GM19351 (cell line): ENCODE measurements at regions not wholly inside any gene's neighbourhood (a gene's known extent, or its start where the extent isn't known, plus 50 kb on each side); places are given as distances from the start of the nearest gene placed in this dataset.
"Not testable (repeated sequence)": the region's sequence is repeated elsewhere in the genome, so short reads cannot be mapped to it uniquely, and the experiment has no call there.

ENCODE experiments used
- ATAC-seq: cut with Tn5 transposase; IDR thresholded peaks from one replicate; pipeline ENCODE4 v1.9.1; 2021; ENCODE audit warnings: mild to moderate bottlenecking, moderate library complexity; ENCODE audit not compliant: unreplicated experiment

GRCh38 chr21:28325618-28326017 is 667.1 kb downstream of the LTN1 start:
- no peak for ATAC-seq

DNA sequence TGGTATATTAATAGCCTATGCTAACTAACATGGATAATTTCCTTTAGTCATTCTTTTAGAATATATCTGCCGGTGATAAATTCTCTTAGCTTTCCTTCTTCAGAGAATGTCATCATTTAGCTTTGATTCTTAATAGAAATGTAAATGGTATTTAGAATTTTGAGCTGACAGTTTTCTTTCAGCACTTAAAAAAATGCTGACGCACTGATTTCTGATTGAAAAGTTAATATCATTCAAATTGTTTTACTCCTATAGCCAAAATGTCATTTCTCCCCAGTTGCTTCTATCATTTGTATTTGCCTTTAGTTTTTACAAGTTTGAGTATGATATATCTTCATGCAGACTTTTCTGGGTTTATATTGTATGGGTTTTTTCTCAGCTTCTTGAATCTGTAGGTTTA is 668.0 kb downstream of the LTN1 start:
- no peak for ATAC-seq

- no peak for ATAC-seq
These were observed 675.3 kb downstream of the LTN1 start for GRCh38 chr21:28317177-28317950.

- ATAC-seq = no peak
These were observed 681.1 kb downstream of the LTN1 start for GRCh38 chr21:28311411-28312190.

GRCh38 chr21:28310711-28311110 is 682.0 kb downstream of the LTN1 start:
- ATAC-seq = no peak

DNA sequence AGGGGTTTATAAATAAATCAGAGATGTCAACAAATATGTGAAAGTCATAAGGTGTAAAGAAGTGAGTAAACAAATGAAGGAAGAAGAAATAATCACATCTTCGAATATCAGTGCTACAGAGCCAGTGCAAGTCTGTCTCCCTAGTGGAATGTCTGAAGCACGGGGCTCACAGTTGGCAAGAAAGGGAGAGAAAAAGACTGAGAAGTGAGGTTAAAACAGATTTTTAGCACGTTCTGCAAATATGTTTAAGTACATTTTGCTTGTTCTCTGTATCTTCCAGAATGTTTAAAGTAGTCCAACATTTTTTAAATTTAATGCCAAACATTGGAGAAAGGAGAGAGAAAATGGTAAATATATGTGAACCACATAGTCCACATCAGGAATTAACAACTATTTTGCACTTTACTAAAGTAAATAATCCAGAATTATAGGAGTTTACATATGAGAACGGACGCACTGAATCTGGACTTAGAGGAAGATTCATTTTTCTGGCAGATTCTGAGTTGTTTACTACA is 682.4 kb downstream of the LTN1 start:
- ATAC-seq = no peak

DNA sequence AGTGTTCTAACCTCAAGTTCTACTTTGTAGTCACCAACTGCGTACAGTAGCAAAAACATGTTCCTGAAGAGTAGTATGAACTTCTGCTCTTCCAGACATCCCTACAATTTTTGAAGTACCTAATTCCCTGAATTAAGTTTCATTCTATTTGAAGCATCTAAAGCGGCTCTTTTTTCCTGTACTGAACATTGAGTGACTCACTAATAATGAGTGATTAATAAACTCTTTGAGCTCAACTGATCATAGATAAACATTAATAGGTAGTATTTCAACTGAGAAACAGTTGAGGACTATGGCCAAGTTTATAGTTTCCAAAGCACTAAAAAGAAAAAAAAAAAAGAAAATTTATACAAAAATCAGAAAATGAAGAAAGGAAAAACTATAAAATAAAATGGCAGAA is 683.1 kb downstream of the LTN1 start:
- no peak for ATAC-seq

DNA sequence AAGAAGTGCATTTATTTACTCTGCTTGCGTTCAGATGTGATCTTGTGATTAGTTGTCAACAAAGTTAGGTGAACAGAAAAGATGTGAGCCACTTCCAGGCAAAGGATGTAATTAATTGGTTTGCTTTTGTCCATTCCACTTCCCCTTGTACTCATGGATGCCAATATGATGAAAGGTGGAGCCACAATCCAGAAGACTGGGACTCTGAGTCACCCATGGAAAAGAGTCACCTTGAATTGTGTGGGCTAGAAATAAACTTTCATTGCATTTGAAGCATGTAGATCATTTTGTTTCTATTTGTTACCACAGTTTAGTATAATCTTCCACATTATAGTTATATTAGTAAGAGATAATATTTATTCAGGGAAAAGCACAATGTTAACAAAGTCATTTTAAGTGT is 684.2 kb downstream of the LTN1 start:
- ATAC-seq = no peak

- ATAC-seq = no peak
These were observed 692.7 kb downstream of the LTN1 start for GRCh38 chr21:28299946-28300345.

DNA sequence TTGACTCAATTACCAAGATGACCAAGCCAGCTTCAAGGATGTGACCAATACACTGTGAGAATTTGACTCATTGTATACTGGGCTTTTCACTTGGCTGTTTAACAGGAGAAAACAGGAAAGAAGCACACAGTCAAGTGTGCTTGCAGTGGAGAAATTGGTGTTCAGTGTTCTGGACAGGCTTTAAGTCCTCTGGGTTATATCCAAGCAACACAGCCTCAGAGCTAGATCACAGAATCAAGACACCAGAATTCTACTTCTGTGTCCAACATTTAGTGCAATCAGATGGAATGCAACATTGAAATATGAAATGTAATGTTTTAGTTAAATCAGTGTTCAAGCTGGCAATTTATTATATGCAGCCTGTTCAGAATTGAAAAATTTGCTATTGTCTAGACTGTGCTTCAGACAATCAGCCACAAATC is 694.4 kb downstream of the LTN1 start:
- ATAC-seq = no peak

GRCh38 chr21:28294051-28294450 is 698.6 kb downstream of the LTN1 start:
- no peak for ATAC-seq

DNA sequence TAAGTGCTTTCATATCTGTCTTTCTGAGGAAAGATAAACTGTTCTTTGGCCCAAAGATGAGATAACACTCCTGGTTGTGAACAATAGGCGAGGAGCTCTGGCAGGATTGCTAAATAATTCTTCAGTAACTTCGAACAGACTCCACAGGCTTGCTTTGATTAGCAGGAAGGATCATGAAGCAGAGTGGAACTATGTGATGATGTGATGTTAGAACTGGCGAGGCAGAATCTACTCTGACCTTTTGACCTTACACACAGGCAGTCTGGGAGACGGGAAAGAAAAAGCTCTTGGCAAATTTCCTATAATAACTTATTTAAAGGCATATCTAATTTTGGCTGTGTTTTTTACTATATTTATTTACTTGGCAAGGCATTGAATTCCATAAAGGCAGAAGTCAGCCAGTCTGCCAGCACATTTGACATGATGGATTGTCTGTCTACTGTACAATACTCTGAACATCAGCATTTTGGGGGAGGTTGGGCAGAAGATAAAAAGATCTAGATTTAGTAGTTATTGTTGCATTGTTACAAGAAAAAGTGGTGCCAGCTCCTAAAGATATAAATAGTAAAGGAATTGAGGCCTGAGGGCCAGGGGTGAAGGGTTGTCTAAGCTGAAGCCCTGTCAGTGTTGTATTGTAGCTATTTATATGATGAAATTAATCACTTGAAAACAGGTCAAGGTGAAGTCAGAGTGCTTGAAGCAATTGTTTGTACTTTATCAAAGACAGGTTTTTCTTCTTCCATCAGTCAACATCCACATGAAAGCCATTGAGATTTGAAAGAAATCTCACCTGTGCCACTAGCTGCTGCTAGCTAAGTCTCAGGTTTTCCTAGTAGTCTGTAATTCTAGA is 708.8 kb downstream of the LTN1 start:
- no peak for ATAC-seq

DNA sequence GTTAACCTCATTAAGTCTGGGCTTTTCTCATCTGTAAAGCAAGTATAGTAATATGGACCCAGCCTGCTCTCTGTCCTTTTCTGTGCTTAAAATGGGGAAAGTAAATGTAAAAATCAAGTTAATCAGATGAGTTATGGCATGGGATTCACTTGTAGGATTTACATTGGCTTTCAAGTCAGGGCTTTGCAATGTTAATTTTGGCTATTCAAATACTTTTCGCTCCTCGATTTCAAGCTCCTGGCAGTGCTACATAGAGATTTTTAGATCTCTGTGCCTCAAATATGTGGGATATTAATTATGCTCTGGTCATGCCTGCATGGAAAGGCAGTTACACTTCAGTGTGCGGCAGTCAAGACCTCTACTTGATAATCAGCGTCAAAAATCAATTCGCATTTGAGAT is 709.8 kb downstream of the LTN1 start:
- no peak for ATAC-seq

DNA sequence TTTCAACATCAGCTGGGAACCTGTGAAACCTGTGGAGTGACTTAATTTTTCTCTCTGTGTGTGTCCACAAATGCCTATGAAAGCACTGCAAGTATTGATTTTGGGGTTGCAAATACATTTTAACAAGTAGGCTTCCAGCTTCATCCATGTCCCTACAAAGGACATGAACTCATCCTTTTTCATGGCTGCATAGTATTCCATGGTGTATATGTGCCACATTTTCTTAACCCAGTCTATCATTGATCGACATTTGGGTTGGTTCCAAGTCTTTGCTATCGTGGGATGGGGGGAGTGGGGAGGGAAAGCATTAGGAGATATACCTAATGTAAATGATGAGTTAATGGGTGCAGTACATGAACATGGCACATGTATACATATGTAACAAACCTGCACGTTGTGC is 711.3 kb downstream of the LTN1 start:
- not testable (repeated sequence) for ATAC-seq

DNA sequence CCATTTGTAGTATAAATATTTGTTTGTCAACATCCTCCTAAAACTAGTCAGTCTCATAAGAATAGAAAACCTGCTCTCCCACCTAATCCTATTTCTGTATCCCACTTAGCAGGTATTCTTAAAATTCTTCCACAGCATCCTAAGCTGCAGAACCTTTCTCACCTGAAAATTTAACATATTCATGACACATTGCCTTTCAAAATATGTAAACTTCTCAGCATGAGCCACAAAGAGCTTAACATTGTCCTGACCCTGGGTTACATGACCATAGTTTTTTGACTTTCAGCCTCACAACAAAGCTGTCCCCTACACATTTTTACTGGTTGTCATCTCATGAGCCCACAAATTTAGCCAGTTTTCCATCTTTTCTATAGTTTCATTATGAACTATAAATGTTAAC is 712.1 kb downstream of the LTN1 start:
- no peak for ATAC-seq

DNA sequence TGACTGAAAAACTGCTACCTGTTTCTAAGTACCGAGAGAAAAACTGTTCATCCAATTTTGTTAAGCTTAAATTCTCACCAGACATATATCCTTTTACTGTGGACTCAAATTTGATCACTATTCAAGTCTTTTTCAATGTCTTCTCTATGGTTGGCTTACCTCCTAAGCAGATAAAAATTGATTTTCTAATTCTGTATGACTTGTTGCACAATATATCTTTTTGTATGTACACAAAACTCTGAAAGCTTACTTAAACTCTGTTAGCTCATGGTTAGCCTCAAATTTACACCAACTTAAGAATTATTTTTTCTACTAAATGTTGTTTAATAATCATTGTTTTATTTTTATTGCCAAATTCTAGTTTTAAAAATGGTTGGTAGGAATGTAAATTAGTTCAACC is 715.4 kb downstream of the LTN1 start:
- no peak for ATAC-seq

DNA sequence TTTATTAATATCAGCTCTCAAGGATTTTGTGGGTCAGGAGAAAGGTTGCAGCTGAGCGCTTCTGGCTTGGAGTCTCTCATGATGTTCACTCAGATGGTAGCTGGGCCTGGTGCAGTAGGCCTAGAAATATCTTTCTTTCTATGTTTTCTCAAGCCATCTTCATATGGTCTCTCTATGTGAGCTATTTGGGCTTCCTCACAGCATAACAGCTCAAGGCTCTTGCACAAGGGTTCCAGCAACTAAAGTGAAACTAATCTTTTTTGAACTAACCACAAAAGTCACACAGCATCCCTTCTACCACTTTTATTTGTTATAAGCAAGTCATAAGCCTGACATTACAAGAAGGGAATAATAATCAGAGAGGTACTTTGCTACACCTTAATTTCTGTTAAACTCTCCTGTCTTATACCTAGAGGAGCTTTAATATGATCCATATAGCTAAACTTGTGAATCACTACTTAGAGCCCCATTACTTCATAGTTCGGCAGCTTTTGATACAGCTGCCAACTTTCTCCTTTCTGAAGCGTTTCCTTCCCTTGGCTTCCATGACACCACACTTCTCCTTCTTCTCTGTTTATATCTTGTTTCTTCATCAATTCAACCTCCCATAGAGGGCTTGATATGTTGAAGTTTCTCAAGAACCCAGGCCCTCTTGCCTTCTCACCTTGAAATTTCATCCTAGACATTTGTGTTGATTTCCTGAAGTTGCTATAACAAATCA is 720.2 kb downstream of the LTN1 start:
- ATAC-seq = no peak

DNA sequence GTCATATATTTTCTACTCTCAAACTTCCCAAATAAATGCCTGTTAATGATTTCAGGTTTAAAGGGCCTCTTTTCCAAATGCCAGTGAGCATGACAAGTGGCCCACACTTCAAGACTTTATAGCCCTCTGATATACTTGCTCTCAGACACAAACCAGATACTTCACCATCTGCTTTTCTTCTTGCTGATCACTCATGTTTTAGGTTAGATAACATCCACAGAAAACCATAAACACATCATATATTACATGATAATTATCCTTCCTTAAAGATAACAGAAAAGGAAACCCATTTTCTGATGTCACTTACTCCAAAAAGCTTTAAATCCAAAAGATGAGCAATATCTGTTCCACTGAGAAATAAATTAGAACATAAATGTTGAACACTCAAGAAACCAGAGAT is 723.5 kb downstream of the LTN1 start:
- ATAC-seq = no peak

- ATAC-seq = no peak
These were observed 724.0 kb downstream of the LTN1 start for GRCh38 chr21:28268685-28269084.

DNA sequence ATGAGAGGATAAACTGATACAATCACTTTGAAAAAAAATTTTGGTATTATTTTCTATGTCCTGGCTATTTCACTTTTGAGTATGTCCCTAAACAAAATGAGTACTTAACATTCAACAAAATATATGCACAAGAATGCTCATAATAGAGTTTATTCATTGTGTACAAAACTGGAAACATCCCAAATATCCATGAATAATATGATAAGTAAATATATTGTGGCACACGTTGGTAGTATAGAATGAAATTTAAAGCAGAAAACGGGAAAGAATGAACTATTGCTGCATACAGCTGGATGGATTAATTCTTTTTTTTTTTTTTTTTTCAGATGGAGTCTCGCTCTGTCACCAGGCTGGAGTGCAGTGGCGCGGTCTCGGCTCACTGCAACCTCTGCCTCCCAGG is 725.2 kb downstream of the LTN1 start:
- no peak for ATAC-seq

- ATAC-seq = no peak
These were observed 726.6 kb downstream of the LTN1 start for GRCh38 chr21:28266061-28266460.
